NCI-H146 (cell line): ENCODE measurements at regions not wholly inside any gene's neighbourhood (a gene's known extent, or its start where the extent isn't known, plus 50 kb on each side); places are given as distances from the start of the nearest gene placed in this dataset.

Experiments
- DNase-seq: peaks from one replicate; lab custom pipeline; 2025; lab: John Stamatoyannopoulos, UW

GRCh38 chr7:18413447-18413846 is 82.1 kb upstream of the HDAC9 start:
- DNase-seq = no peak

GRCh38 chr7:18414885-18415284 is 80.7 kb upstream of the HDAC9 start:
- DNase-seq = peak; percentile 63

- DNase-seq = no peak
These were observed 78.6 kb upstream of the HDAC9 start for GRCh38 chr7:18416988-18417387.

- no peak for DNase-seq
These were observed 76.1 kb upstream of the HDAC9 start for GRCh38 chr7:18419456-18419855.

GRCh38 chr7:18420108-18420507 is 75.4 kb upstream of the HDAC9 start:
- no peak for DNase-seq

- DNase-seq = peak; percentile 25
These were observed 74.8 kb upstream of the HDAC9 start for GRCh38 chr7:18420748-18421147.

- no peak for DNase-seq
These were observed 74.1 kb upstream of the HDAC9 start for GRCh38 chr7:18421297-18422002.

- no peak for DNase-seq
These were observed 70.3 kb upstream of the HDAC9 start for GRCh38 chr7:18425227-18425626.

- DNase-seq = no peak
These were observed 69.6 kb upstream of the HDAC9 start for GRCh38 chr7:18425838-18426445.

- DNase-seq = no peak
These were observed 68.9 kb upstream of the HDAC9 start for GRCh38 chr7:18426564-18427226.

GRCh38 chr7:18429547-18429946 is 66.0 kb upstream of the HDAC9 start:
- no peak for DNase-seq

GRCh38 chr7:18430810-18431209 is 64.7 kb upstream of the HDAC9 start:
- no peak for DNase-seq

- no peak for DNase-seq
These were observed 61.4 kb upstream of the HDAC9 start for GRCh38 chr7:18434171-18434570.

- no peak for DNase-seq
These were observed 58.4 kb upstream of the HDAC9 start for GRCh38 chr7:18437101-18437500.

GRCh38 chr7:18440934-18441333 is 54.6 kb upstream of the HDAC9 start:
- no peak for DNase-seq

- DNase-seq = no peak
These were observed 50.7 kb upstream of the HDAC9 start for GRCh38 chr7:18444826-18445225.

- DNase-seq = peak; percentile 72
These were observed 50.1 kb upstream of the HDAC9 start for GRCh38 chr7:18445483-18445882.
